Mucosa of stomach (tissue), 1 donor: ENCODE measurements at regions not wholly inside any gene's neighbourhood (a gene's known extent, or its start where the extent isn't known, plus 50 kb on each side); places are given as distances from the start of the nearest gene placed in this dataset.

Experiments used
- H3K27me3 ChIP-seq: one replicate; pipeline ENCODE4 v1.7.0; 2013; ENCODE audit warnings: mild to moderate bottlenecking, low read length; ENCODE audit not compliant: control insufficient read depth, insufficient read depth
- H3K36me3 ChIP-seq: one replicate; pipeline ENCODE4 v1.7.0; 2013; ENCODE audit warnings: low read length; ENCODE audit not compliant: control insufficient read depth, insufficient read depth
- H3K4me1 ChIP-seq: one replicate; pipeline ENCODE4 v1.7.0; 2013; ENCODE audit warnings: mild to moderate bottlenecking, low read length; ENCODE audit not compliant: control insufficient read depth, insufficient read depth
- H3K4me3 ChIP-seq: one replicate; pipeline ENCODE4 v1.7.0; 2013; ENCODE audit warnings: low read length
- H3K9ac ChIP-seq: one replicate; pipeline ENCODE4 v1.7.0; 2013; ENCODE audit warnings: mild to moderate bottlenecking, low read length, moderate library complexity
- H3K9me3 ChIP-seq: one replicate; pipeline ENCODE4 v1.7.0; 2013; ENCODE audit warnings: mild to moderate bottlenecking, low read length, moderate library complexity; ENCODE audit not compliant: control insufficient read depth
- donor health status: Pancreatic carcinoma.

- Histone ChIP-seq H3K36me3 (no peaks in the 10 kb centered on the region), H3K27me3 (peaks cover 5% of the 10 kb centered on the region), H3K9ac (no peak overlapping the region), H3K9me3 (peaks cover 4% of the 10 kb centered on the region), H3K4me3 (no peak overlapping the region), H3K4me1 (no peaks in the 10 kb centered on the region)
These were observed 99.3 kb upstream of the NFE2L3 start for GRCh38 chr7:26052706-26053105.

DNA sequence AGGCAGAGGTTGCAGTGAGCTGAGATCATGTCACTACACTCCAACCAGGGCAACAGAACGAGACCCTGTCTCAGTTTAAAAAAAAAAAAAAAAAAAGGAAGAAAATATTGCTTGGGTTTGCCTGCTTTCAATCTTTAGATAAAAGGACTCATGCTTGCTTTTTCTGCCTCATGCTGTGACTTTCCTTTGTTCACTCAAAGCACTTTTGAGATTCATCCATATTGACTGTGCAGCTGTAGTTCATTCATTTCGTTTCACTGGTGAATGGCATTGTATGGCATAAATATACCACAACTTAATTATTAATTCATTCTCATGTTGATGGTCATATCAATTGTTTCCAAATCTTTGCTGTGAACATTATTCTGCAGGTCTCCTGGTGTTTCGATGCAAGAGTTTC, 97.6 kb upstream of the NFE2L3 start:
- Histone ChIP-seq H3K4me3 (no peak overlapping the region), H3K9me3 (peaks cover 4% of the 10 kb centered on the region), H3K9ac (no peak overlapping the region), H3K27me3 (peaks cover 5% of the 10 kb centered on the region), H3K4me1 (no peaks in the 10 kb centered on the region), H3K36me3 (no peaks in the 10 kb centered on the region)

DNA sequence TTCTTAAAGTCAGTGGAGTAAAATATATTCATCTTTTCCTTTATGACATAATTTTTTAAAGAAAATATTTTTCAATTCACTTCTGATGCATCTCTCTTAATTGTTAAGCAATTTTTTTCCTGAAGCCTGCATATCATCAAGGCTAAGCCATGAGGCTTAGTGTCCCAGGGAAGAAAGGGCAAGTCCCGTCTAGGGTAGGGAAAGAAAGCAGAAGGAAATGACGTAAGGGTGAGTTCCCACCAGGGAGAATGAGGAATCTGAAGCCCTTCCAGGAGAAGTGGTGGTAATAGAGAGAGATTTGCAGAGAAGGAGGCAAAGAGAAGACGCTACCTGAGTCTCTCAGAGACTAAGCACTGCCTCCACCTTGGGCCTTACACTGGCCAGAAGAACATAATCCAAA, 96.8 kb upstream of the NFE2L3 start:
- peaks cover 5% of the 10 kb centered on the region for H3K27me3 ChIP-seq
- no peaks in the 10 kb centered on the region for H3K36me3 ChIP-seq
- H3K9me3 ChIP-seq: peaks cover 4% of the 10 kb centered on the region
- no peaks in the 10 kb centered on the region for H3K4me1 ChIP-seq
- no peak overlapping the region for H3K9ac ChIP-seq
- no peak overlapping the region for H3K4me3 ChIP-seq

DNA sequence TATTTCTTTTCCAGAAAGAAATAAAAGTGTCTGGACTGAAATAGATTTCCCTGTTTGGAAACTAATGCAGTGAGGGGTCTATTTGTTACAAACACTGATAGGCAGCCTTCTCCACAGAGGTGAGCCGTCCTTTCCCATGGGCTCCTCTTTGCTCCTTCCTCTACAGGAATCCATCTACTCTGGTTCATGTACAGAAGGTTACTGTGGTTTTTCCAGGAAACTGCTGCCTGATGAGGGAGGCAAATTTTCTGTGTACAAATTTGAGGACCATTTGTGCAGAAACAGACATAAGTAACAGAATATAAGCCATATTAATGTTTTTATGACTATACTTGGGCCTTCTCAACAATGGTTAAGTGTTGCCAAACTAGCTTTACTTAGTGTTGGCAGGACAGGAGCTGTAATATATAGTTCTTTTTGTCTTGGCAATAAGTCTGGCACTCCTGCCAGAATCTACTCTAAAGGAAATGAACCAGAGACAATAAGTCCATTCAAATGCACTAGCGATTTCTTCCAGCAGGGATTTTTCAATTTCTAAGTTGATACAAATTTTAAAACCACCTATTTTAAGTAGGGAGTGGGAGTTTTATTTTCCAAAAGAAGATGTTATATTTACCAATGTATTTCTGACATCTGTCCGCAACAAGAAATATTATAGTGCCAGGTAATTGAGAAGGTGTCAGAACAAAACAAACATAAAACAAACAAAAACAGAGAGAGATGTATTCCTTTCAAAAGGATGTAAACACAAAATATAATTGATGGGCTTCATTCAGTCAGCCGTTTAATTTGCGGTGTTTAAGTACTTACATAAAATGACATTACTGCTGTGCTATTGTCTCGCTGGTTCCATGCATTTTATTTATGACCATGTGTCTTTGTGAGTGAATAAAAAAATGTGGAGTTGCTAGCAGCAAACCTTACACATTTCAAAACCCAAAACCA, 91.0 kb upstream of the NFE2L3 start:
- Histone ChIP-seq H3K4me1 (no peaks in the 10 kb centered on the region), H3K36me3 (no peaks in the 10 kb centered on the region), H3K4me3 (no peak overlapping the region), H3K9ac (no peak overlapping the region), H3K27me3 (peaks cover 5% of the 10 kb centered on the region), H3K9me3 (no peaks in the 10 kb centered on the region)

DNA sequence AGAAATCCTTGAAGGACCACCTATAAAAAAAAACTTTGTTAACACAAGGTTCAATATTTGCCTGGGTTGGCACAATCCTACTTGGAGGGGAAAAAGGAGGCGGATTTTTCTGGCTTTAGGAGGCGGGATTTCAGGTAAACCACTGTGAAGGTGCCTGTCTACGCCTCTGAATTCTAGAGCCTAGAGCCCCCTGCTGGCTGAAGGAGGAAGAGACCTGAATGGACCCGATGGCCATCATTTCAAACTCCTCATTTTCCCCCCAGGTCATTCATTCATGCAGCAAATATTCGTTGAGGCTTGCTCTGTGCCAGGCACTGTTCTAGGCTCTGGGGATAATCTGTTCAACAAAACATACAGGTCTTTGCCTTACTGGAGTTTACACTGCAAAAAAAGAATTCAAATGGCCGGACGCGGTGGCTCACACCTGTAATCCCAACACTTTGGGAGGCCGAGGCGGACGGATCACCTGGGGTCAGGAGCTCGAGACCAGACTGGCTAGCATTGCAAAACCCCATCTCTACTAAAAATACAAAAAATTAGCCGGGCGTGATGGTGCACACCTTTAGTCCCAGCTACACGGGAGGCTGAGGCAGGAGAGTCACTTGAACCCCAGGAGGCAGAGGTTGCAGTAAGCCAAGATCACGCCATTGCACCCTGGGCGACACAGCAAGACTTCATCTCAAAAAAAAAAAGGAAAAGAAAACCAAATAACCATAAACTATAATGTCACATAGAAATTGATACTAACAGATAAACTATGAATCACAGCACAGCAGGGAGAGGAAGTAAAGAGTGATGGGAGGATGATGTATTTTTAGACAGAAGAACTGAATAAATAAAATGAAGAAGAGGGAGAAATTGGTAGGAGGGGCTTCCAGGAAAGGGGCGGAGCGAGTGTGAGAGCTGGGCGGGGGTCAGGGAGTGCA, 90.1 kb upstream of the NFE2L3 start:
- peaks cover 2% of the 10 kb centered on the region for H3K27me3 ChIP-seq
- H3K4me3 ChIP-seq: no peak overlapping the region
- H3K9me3 ChIP-seq: no peaks in the 10 kb centered on the region
- no peak overlapping the region for H3K9ac ChIP-seq
- H3K4me1 ChIP-seq: no peaks in the 10 kb centered on the region
- H3K36me3 ChIP-seq: no peaks in the 10 kb centered on the region

DNA sequence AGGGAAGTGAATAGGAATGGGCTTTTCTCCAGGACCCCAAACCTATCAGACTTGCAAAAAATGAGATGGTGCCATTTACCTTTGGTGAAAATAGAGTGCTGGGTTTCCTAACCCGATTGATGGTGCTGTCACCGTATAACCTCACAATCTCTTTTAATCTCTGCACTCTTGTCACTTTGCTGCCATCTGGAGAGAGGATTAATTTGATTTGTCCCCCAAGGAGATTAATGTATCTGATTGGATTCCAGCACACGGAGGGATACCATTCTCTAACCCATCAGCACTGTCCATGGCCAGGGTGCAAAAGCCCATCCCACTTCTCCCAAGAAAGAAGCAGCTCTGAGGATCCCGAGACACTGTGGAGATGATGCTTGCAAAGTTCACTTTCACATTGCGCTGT, 86.3 kb upstream of the NFE2L3 start:
- no peaks in the 10 kb centered on the region for H3K36me3 ChIP-seq
- H3K9me3 ChIP-seq: no peaks in the 10 kb centered on the region
- H3K4me1 ChIP-seq: no peaks in the 10 kb centered on the region
- H3K9ac ChIP-seq: no peak overlapping the region
- H3K4me3 ChIP-seq: no peak overlapping the region
- H3K27me3 ChIP-seq: no peaks in the 10 kb centered on the region

DNA sequence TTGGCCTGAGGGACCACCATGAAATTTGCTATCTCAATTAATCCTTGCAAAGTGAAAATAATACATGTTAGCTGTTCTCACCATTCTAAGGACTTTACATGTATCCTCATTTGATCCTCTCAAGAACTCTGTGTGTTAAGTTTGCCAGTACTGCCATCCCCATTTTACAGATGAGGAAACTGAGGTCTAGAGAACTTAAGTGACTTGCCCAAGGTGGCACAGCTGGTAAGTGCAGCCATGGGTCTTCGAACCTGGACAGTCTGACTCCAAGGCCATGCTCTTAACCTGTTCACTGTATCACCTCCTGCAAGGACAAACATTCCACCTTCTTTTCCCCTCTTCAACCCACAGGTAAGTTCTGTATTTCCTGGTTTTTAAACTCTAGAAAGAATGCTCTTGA, 85.3 kb upstream of the NFE2L3 start:
- H3K36me3 ChIP-seq: no peaks in the 10 kb centered on the region
- no peak overlapping the region for H3K4me3 ChIP-seq
- no peaks in the 10 kb centered on the region for H3K9me3 ChIP-seq
- H3K4me1 ChIP-seq: no peaks in the 10 kb centered on the region
- H3K27me3 ChIP-seq: no peaks in the 10 kb centered on the region
- no peak overlapping the region for H3K9ac ChIP-seq

GRCh38 chr7:26070290-26070689, 81.7 kb upstream of the NFE2L3 start:
- Histone ChIP-seq H3K4me3 (no peak overlapping the region), H3K9me3 (no peaks in the 10 kb centered on the region), H3K4me1 (no peaks in the 10 kb centered on the region), H3K9ac (no peak overlapping the region), H3K27me3 (no peaks in the 10 kb centered on the region), H3K36me3 (no peaks in the 10 kb centered on the region)

- H3K9ac ChIP-seq: no peak overlapping the region
These were observed 80.2 kb upstream of the NFE2L3 start for GRCh38 chr7:26071622-26072456.

DNA sequence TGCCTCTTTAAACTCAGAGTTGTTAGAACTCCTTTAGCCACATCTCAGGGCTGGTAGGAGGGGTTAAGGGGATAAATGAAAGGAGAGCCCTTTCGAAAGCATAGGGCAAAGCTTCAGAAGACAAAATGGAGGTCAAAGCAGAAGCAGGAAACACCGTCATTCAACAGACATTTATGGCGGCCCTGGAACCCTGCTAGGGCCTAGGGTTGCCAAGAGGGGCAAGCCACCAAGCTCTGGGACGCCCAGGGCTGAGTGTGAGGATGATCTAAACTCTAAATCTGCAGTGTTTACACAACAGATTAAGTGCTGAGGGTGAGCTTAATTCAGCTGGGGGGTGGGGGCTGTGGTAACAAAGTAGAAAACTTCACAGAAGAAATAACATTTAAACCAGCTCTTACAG, 79.0 kb upstream of the NFE2L3 start:
- H3K36me3 ChIP-seq: no peaks in the 10 kb centered on the region
- peaks cover 8% of the 10 kb centered on the region for H3K27me3 ChIP-seq
- no peaks in the 10 kb centered on the region for H3K9me3 ChIP-seq
- H3K4me1 ChIP-seq: no peaks in the 10 kb centered on the region
- no peak overlapping the region for H3K9ac ChIP-seq
- no peak overlapping the region for H3K4me3 ChIP-seq

More at GRCh38 chr7:26071622-26072456, 80.2 kb upstream of the NFE2L3 start:
- Histone ChIP-seq H3K36me3 (no peaks in the 10 kb centered on the region), H3K9me3 (no peaks in the 10 kb centered on the region), H3K27me3 (peaks cover 4% of the 10 kb centered on the region), H3K4me1 (no peaks in the 10 kb centered on the region), H3K4me3 (no peak overlapping the region)

GRCh38 chr7:26074919-26075318, 77.1 kb upstream of the NFE2L3 start:
- Histone ChIP-seq H3K36me3 (no peaks in the 10 kb centered on the region), H3K4me3 (no peak overlapping the region), H3K9ac (no peak overlapping the region), H3K27me3 (peaks cover 18% of the 10 kb centered on the region), H3K9me3 (no peaks in the 10 kb centered on the region), H3K4me1 (no peaks in the 10 kb centered on the region)
